ENCODE measurements at regions not wholly inside any gene's neighbourhood (a gene's known extent, or its start where the extent isn't known, plus 50 kb on each side); places are given as distances from the start of the nearest gene placed in this dataset.
A peak's percentile ranks its signal among the peaks of the same experiment; 100 is the strongest.

GRCh38 chr14:97283841-97284240 is 486.7 kb downstream of the VRK1 start:
- WGBS, 2 experiments (ENCODE audit: insufficient coverage in 1 of 2, insufficient read length in 1 of 2) = 82 to 93% methylated on average over 5 to 6 of the region's 6 CpGs
- no peak overlapping the region for H3K4me3 Mint-ChIP-seq
- Histone ChIP-seq H3K27me3 (ENCODE audit: control insufficient read depth, insufficient read depth, low read length, poor library complexity, severe bottlenecking) (peaks cover 51% of the 10 kb centered on the region), H3K4me1 (ENCODE audit: control insufficient read depth, insufficient read depth, low read length) (no peaks in the 10 kb centered on the region), H3K27ac (ENCODE audit: low read depth, low read length) (no peak overlapping the region), H3K9me3 (ENCODE audit: control insufficient read depth, low read length) (no peaks in the 10 kb centered on the region), H3K36me3 (ENCODE audit: control insufficient read depth, insufficient read depth, low read length) (no peaks in the 10 kb centered on the region), H3K4me3 (ENCODE audit: low read length) (no peak overlapping the region), H3K9ac (ENCODE audit: extremely low read depth, low read length, poor library complexity, severe bottlenecking) (no peak overlapping the region)
- TF ChIP-seq, protein P1, sequence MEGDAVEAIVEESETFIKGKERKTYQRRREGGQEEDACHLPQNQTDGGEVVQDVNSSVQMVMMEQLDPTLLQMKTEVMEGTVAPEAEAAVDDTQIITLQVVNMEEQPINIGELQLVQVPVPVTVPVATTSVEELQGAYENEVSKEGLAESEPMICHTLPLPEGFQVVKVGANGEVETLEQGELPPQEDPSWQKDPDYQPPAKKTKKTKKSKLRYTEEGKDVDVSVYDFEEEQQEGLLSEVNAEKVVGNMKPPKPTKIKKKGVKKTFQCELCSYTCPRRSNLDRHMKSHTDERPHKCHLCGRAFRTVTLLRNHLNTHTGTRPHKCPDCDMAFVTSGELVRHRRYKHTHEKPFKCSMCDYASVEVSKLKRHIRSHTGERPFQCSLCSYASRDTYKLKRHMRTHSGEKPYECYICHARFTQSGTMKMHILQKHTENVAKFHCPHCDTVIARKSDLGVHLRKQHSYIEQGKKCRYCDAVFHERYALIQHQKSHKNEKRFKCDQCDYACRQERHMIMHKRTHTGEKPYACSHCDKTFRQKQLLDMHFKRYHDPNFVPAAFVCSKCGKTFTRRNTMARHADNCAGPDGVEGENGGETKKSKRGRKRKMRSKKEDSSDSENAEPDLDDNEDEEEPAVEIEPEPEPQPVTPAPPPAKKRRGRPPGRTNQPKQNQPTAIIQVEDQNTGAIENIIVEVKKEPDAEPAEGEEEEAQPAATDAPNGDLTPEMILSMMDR (conservative IDR thresholded peaks at IDR 0.05) = no peak
- H3K27ac Mint-ChIP-seq = peak overlapping the region; percentile 2
- H3K4me1 Mint-ChIP-seq = peaks cover 20% of the 10 kb centered on the region
- no peaks in the 10 kb centered on the region for H3K9me3 Mint-ChIP-seq
- peaks cover 52% of the 10 kb centered on the region for H3K27me3 Mint-ChIP-seq (ENCODE audit: insufficient read depth)
- H3K36me3 Mint-ChIP-seq (ENCODE audit: low read depth) = no peaks in the 10 kb centered on the region
- DNase-seq = no peak

GRCh38 chr14:97287956-97288355 is 490.8 kb downstream of the VRK1 start:
- H3K36me3 ChIP-seq (ENCODE audit: control insufficient read depth, insufficient read depth, low read length) = no peaks in the 10 kb centered on the region
- H3K9me3 ChIP-seq (ENCODE audit: control insufficient read depth, low read length) = no peaks in the 10 kb centered on the region
- H3K4me3 Mint-ChIP-seq = no peak overlapping the region
- TF ChIP-seq, protein P1 (conservative IDR thresholded peaks at IDR 0.05) = no peak
- peaks cover 14% of the 10 kb centered on the region for H3K27me3 ChIP-seq (ENCODE audit: control insufficient read depth, insufficient read depth, low read length, poor library complexity, severe bottlenecking)
- DNase-seq = no peak
- H3K4me3 ChIP-seq (ENCODE audit: low read length) = no peak overlapping the region
- WGBS, 2 experiments (ENCODE audit: insufficient coverage in 1 of 2, insufficient read length in 1 of 2) = 75 to 86% methylated on average over 1 of the region's 1 CpG
- no peak overlapping the region for H3K27ac ChIP-seq (ENCODE audit: low read depth, low read length)
- H3K4me1 Mint-ChIP-seq = peaks cover 13% of the 10 kb centered on the region
- no peaks in the 10 kb centered on the region for H3K36me3 Mint-ChIP-seq (ENCODE audit: low read depth)
- H3K4me1 ChIP-seq (ENCODE audit: control insufficient read depth, insufficient read depth, low read length) = no peaks in the 10 kb centered on the region
- peaks cover 27% of the 10 kb centered on the region for H3K27me3 Mint-ChIP-seq (ENCODE audit: insufficient read depth)
- no peak overlapping the region for H3K9ac ChIP-seq (ENCODE audit: extremely low read depth, low read length, poor library complexity, severe bottlenecking)
- no peak overlapping the region for H3K27ac Mint-ChIP-seq
- H3K9me3 Mint-ChIP-seq = no peaks in the 10 kb centered on the region

DNA sequence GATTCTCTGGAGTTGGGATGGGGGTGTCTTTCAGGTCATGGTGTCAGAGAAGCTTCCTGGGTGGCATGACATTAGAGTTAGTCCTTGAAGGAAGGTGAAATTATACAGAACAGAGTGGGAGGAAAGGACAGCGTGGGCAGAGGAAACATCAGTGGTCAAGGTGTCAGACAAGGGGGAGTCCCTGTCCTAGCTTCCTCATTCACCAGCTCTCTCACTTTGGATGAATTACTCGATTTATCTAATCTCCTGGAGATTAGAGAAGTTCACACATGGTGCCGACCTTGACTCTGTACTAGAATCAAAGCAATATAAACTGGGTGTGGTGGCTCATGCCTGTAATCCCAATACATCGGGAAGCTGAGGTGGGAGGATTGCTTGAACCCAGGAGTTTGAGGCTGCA is 492.9 kb downstream of the VRK1 start:
- no peaks in the 10 kb centered on the region for H3K36me3 ChIP-seq (ENCODE audit: control insufficient read depth, insufficient read depth, low read length)
- Mint-ChIP-seq H3K9me3 (no peaks in the 10 kb centered on the region), H3K27me3 (ENCODE audit: insufficient read depth) (peaks cover 20% of the 10 kb centered on the region), H3K36me3 (ENCODE audit: low read depth) (no peaks in the 10 kb centered on the region), H3K4me1 (peaks cover 12% of the 10 kb centered on the region), H3K4me3 (no peak overlapping the region), H3K27ac (no peak overlapping the region)
- no peak overlapping the region for H3K9ac ChIP-seq (ENCODE audit: extremely low read depth, low read length, poor library complexity, severe bottlenecking)
- WGBS, 2 experiments (ENCODE audit: insufficient coverage in 1 of 2, insufficient read length in 1 of 2) = 75 to 93% methylated on average over 3 to 4 of the region's 4 CpGs
- H3K27ac ChIP-seq (ENCODE audit: low read depth, low read length) = no peak overlapping the region
- H3K4me3 ChIP-seq (ENCODE audit: low read length) = no peak overlapping the region
- no peaks in the 10 kb centered on the region for H3K4me1 ChIP-seq (ENCODE audit: control insufficient read depth, insufficient read depth, low read length)
- DNase-seq = no peak
- TF ChIP-seq, protein P1 (conservative IDR thresholded peaks at IDR 0.05) = no peak
- peaks cover 9% of the 10 kb centered on the region for H3K27me3 ChIP-seq (ENCODE audit: control insufficient read depth, insufficient read depth, low read length, poor library complexity, severe bottlenecking)
- no peaks in the 10 kb centered on the region for H3K9me3 ChIP-seq (ENCODE audit: control insufficient read depth, low read length)

Measured in endodermal cell (in vitro differentiated cells).